Stimulated activated CD4-positive, alpha-beta T cell treated with anti-CD3 and anti-CD28 coated beads, Interleukin-4, amount 100 ng/mL, for 24 hours (primary cell): ENCODE measurements at regions not wholly inside any gene's neighbourhood (a gene's known extent, or its start where the extent isn't known, plus 50 kb on each side); places are given as distances from the start of the nearest gene placed in this dataset.
"Not testable (repeated sequence)": the region's sequence is repeated elsewhere in the genome, so short reads cannot be mapped to it uniquely, and the experiment has no call there.

Source experiments
- DNase-seq: peaks from one replicate; pipeline ENCODE4 v3.0.0-alpha.2; 2020

DNA sequence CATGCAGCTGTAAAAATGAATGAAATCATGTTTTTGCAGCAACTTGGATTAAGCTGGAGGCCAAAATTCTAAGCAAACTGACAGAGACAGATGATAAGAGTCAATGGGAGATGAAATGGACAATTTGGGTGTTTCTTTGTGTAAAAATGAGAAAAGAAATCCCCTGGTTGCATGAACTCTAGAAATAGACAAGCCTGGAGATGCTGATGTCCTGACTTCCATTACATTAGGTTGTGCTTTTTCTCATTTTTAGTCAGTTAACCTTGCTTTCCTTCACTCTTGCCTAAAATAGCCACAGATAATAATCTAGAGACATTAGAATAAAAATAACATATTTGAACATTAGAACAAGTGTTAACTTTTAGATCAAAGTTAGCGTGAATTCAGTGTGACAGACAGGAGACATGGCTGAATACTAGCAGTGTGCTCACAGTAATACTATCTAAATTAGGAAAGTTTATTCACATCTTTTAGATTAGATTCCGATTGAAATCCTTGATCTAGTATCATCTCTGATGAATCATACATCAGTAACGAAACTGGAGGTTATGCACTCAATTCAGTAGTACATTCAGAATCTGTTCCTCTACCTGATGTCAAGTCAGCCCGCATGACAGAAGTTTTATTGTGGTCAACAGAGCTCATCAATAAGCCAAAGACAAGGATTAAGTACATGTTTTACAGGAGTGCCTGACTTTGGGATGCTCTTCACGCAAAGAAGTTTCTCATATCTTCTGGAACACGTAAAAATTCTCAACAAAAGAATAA is 948.1 kb downstream of the TMEM121 start:
- peak; percentile 17 for DNase-seq

DNA sequence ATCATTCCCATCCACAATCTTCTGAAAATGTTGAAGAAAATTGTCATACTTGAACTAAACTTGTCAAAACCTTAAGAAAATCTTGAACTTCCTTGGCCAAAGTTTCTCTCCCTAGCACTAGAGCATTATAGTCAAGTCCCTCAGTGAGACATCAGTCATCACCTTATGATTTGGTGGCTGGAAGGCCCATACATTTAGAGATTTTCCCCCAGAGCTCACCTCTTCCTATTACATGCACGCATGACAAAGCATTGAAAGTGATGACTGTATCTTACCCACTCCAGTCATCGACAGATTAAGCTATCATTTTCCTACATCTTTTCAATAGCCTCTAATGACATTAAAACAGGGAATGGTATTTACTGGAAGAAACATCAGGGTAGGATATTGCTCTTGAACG is 948.8 kb downstream of the TMEM121 start:
- peak; percentile 10 for DNase-seq

DNA sequence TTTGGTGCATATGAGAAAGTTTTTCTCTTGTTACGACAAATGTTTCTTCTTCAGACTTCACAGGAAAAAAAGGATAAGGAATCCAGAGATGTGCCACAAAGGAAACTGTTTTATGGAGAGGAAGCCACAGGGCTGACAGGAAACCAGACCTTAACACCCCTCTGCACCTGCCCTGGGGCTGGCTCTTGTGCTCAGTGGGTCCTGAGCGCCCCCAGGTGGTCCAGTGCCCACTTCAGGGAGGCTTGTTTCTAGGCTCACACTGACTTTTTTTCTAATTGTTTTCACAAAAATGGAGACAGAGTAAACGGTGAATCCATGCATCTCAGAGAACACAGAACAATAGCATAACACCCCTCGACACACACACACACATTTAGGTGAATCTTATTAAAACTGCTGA is 951.2 kb downstream of the TMEM121 start:
- DNase-seq, result not testable (repeated sequence)

DNA sequence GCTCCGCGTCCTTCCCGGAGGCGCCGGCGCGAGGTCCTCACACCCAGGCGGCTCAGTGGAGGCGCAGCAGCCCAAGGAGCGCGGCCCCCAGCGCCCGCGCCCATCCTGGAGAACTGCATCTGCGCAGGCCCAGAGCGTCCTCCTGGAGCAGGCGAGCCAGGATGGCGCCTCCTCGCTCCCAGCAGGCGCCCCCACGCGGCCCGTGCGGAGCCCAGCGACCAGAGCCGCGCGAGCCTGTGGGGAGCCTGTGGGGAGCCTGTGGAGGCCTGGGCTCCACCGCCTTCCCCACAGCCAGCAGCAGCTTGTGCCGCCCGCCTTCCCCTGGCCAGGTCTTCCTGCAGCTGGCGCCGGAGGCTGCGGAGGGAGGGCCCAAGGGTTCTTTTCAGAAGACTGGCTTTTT is 953.9 kb downstream of the TMEM121 start:
- DNase-seq, result not testable (repeated sequence)

DNA sequence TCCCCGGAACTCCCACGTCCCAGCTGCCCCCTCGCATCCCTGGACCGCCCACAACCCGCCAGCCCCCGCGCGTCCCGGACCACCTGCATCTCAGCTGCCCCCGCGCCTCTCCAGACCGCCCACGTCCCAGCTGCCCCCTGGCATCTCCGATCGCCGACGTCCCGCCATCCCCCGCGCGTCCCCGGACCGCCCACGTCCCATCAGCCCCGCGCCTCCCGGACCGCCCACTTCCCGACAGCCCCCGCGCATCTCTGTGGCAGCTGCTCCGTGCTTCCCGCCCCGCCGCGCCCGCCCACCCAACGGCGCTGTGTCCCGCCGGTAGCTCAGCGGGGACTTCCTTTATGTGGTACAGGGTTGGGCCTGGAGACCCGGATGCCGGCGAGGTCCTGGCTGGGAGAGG is 955.8 kb downstream of the TMEM121 start:
- not testable (repeated sequence) for DNase-seq

DNA sequence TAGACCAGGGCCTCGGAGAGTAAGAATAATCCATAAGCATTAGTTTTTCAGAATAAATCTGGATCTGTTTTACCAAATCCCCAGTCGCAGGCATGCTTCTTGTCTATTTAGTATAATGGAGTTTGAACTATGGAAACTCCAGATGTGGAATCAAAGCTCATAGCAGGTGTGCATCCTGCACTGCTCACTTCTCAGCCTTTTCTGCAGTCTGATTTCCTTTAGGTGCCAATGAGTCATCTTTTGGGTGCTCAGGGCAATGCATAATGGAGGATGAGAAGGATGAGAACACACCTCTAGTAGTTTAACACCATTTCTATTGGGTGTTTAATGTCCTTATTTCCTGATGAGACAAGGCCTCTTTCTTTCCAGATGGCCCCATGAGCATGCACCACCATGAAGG is 961.2 kb downstream of the TMEM121 start:
- DNase-seq, result no peak

DNA sequence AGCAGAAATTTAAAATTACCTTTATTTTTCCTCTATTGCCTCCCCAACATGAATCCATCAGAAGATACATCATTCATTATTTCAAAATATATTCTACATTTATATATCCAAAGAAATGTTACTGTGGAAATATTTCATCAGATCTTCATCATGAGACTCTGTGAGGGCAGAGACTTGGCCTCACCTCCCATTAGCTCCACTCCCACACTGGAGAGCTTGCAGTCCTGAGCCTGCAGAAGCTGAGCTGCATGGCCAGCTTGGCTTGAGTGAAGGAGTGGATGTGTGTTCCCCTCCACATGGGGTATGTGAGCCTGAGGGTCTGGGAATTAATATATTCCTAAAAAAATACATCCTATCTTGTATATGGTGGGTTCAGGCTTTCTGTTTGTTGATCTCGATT is 961.9 kb downstream of the TMEM121 start:
- no peak for DNase-seq

DNA sequence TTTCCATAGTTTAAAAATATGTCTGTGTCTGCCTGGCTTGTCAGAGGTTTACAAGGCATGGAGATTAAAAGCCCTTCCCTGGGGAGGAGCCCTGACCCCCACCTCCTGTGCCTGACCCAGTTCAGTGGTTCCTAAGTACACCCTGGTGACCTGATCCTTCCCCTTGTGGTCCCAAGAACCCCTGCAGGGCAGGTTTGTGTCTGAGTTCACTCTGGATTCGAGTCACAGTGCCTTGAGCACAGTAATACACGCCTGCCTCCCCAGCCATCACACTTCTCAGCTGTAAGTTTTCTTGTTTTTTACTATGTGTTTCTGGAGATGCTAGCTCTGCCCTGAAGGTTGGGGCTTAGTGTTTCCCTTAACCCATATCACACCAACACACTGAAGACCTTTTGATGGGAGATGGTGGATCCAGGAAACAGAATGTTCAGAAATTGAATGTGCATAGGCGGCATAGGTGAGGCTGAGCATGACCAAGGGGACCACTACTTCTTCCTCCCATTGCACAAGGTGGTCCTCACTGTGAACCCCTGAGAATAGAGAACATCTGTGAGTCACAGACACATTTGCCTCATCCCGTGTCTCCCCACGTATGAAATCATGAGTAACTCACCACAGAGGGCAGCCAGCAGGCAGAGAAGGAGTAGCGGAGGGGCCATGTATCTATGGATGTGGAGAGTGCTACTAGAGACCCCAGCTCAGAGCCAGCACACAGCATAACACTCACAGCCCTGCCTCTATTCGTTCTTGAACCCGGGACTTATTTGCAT is 962.9 kb downstream of the TMEM121 start:
- DNase-seq, result no peak

DNA sequence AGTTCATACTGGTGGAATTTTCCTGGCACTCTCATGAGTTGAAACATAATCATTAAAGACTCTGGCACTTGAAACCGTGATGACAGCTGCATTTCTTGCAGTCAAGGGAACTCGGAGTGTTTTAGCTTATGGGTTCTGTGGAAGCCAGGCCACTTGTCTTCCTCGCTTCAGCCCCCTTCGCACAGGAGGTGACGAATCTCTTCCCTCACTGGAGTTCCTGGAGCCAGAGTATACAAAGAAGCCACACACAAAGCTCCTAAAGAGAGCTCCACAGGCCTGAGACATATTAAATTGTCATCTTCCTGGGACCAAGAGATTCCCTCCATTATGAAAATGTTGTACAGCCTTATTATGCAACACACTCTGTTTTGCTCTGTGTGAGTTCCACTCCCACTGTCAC is 964.1 kb downstream of the TMEM121 start:
- DNase-seq, result no peak

DNA sequence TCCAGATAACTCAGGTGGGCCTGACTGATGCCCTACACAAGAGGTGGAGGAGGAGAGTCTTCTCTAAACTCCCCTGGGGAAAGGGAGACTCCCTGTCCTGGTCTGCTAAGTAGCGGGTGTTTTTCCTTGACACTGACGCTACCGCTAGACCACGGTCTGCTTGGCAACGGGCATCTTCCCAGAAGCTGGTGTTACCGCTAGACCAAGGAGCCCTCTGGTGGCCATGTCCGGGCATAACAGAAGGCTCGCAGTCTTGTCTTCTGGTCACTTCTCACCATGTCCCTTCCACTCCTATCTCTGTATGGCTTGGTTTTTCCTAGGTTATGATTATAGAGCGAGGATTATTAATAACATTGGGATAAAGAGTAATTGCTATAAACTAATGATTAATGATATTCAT is 965.5 kb downstream of the TMEM121 start:
- DNase-seq, result peak; percentile 28

DNA sequence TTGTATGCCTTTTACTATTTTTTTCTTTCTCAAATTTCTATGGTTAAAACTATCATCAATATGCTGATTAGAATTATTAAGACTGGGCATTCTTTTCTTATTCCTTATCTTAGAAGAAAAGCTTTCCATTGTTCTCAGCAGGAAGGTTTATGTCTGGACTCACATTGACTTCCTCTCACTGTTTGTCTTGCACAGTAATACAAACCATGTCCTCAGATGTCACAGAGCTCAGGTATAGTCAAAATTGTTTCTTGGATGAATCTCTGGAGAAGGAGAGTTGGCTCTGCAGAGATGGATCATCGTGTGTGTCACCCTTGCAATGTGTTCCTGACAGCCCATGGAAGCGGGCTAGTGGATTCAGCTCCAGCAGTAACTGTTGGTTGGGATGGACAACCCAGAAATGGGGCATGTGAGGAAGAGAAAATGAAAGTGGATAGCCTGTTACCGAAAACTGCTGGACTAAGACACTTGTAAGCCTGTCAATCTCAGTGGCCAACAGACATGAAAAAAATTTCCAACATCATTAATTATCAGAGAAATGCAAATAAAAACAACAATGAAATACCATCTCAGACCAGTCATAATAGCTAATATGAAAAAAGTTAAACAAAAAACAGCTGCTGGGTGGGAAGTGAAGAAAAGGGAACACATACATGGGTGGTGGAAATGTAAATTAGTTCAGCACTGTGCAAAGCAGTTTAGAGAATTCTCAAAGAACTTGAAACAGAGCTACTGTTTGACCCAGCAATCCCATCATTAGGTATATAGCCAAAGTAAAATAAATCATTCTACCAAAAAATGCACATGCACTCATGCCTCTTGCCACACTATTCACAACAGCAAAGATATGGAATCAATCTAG is 967.8 kb downstream of the TMEM121 start:
- no peak for DNase-seq

DNA sequence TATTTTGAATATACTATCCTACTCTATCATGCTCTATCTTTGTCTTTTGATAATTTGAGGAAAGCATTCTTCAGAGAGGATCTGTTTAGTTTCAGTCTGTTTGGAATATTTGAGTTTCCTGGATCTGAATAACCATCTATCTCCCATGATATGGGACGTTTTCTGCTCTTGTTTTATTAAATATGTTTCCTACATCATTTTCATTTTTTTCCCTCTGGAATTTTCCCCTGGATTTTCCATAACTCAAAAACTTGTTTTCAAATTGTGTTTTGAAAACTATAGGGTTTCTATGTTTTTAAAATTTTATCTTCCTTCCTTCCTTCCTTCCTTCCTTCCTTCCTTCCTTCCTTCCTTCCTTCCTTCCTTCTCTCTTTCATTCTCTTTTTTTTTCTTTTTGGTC is 974.2 kb downstream of the TMEM121 start:
- DNase-seq, result no peak

DNA sequence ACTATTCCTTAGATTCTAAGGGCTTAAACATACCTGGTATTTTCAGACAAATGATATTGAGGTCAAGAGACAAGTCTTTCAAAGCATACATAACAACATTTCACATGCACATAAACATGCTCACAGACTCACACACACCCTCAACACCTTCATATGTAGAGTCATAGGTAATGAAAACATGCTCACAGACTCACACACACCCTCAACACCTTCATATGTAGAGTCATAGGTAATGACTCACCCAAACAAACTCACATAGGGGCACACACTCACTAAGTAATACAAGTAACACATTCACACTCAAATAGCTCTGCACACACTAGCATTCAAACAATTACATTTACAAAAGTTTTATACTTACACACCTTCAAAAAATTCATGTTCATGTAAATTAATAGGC is 975.5 kb downstream of the TMEM121 start:
- DNase-seq, result no peak

DNA sequence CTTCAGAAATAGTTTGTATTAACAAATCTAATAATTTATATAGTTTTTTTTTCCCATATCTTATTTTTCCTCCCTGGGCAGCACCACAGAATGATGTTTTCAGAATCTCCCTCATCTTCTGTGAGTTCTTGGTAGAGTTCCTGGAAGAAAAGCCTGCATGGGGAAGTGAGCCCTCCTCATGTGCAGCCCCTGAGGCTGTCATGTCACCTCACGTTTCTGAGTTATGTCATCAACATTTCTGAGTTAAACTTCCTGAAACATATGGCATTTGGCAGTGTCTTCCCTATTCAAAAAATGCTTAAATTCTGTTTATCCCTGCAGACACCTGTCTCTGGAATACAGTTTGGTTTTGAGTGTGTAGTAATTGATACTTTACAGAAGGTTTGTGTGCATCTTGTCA is 979.0 kb downstream of the TMEM121 start:
- DNase-seq, result no peak

DNA sequence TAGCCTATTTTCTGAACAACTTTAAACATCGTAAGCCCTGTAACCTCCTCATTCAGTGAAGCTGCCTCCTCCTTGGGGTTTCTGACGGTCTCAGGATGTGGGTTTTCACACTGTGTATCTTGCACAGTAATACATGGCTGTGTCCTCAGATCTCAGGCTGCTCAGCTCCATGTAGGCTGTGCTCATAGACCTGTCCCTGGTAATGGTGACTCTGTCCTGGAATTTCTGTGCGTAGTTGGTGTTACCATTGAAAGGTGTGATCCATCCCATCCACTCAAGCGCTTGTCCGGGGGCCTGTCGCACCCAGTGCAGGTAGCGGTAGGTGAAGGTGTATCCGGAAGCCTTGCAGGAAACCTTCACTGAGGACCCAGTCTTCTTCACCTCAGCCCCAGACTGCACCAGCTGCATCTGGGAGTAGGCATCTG is 980.5 kb downstream of the TMEM121 start:
- peak; percentile 55 for DNase-seq

DNA sequence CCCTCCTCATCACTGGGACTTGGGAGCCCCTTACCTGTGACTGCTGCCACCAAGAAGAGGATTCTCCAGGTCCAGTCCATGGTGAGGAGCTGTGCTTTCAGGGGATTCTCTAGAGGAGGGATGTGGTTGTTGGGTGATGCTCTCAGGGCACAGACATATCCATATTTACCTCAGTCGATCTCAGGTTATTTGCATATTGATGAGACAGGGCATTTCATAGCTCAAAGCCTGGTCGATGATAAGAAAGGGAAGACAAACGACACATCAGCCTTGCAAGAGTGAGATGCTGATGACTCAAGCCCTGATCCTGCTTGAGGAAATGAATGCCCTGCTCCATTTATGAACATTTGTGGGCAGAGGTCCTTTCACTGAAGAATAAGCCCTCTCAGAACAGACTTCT is 981.0 kb downstream of the TMEM121 start:
- peak; percentile 34 for DNase-seq

DNA sequence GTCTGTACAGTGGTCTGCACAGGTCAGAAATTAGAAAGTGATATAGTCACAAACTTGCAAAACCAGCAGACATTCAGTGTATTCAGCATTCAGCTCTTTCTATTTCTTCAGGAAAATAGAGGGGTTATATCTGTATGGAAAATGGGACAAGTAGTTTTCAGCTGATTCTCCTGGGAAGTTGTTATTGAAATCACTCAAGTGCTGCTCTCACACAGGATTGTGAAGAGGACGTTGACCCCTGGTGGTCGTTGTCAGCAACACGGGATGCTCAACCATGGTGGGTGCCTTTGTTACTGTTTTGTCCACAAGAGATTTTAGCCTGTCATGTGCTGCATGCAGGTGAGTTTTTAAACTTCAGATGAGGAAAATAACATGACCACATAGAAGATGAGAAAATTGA is 981.8 kb downstream of the TMEM121 start:
- no peak for DNase-seq

DNA sequence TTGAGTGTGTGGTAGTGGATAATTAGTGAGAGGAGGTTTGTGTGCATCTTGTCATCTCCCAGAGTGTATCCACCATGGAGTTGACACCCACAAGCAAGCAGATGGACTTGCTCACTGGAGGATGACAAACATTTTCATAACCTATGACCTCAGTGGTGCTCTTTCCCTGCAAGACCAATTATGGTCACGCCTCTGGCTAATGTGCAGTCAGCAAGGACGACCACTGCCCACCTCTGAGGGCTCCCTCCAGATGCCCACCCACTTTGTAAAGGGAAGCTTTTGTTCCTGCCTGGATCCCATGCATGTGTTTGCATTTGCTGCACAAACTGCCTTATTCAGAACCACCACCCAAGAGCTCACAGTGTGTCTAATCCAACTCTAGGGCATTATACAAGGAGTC is 982.8 kb downstream of the TMEM121 start:
- no peak for DNase-seq

DNA sequence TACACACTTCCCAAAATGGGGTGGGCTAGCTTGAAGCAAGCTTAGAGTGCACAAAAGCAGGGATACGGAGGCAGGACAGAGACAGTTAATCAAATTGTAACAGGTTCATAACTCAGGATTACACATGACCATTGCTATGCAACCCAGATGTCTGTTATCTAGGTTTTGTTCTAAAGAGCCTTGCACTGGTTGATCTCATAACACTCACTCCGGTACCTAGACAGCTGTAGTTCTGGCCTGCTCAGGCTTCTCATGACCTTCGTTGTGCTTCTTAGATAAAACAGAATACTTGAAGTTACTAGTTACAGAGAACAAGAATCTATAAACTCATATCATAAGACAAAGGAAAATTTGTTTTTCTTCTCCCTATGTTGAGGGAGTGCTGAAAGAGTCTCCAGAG is 983.4 kb downstream of the TMEM121 start:
- no peak for DNase-seq

DNA sequence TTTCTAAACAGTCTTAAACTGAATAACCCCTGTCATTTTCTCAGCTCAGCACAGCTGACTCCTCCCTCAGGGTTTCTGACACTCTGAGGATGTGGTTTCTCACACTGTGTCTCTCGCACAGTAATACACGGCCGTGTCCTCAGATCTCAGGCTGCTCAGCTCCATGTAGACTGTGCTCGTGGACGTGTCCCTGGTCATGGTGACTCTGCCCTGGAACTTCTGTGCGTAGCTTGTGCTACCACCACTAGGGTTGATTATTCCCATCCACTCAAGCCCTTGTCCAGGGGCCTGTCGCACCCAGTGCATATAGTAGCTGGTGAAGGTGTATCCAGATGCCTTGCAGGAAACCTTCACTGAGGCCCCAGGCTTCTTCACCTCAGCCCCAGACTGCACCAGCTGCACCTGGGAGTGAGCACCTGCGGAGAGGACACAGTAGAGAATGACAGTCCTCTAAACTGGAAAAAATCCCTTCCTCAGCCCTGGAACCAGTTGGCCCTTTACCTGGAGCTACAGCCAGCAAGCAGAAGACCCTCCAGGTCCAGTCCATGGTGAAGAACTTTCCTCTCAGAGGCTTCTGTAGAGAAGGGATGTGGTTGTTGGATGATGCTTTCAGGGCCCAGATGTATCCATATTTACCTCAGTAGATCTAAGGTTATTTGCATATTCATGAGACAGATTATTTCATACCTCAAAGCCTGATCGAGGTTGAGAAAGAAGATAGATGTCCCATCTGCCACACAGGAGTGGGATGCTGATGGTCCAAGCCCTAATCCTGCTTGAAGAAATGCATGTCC is 984.8 kb downstream of the TMEM121 start:
- peak; percentile 44 for DNase-seq

DNA sequence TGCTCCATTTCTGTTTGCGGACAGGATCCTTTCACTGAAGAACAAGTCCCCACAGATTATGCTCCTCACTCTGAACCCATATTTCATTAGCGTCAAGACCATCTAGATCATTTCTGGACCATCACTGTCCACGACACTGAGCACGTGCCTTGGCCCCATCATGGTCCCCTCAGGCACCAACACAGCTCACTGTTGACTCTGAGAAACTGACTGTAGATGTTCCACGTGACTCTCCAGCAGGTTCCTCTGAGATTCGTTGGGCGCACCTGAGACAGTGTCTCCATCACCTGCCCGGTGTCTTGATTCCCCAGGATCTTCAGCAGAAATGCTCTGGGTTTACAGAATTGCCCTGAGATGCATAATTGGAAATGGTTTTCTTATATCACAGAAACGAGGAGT is 985.4 kb downstream of the TMEM121 start:
- no peak for DNase-seq

DNA sequence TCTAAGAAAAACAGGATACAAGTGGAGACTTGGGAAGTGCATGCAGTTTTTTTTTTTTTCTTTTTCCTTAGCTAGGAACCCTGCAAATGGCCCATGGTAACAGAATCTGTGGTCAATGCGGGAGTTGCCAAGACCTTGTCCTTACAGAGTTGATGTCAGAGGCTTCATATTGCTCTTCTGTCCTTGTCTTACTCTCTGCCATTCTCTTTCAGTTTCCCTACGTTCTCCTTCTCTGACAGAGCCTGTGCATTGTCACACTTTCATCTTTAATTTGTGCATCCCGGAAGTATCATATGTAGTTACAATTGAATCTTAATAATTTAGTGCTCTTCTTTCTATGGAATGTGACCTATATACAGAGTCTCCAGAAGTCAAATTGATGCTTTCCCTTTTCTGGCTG is 986.9 kb downstream of the TMEM121 start:
- no peak for DNase-seq
